ENCODE measurements at regions not wholly inside any gene's neighbourhood (a gene's known extent, or its start where the extent isn't known, plus 50 kb on each side); places are given as distances from the start of the nearest gene placed in this dataset.

DNA sequence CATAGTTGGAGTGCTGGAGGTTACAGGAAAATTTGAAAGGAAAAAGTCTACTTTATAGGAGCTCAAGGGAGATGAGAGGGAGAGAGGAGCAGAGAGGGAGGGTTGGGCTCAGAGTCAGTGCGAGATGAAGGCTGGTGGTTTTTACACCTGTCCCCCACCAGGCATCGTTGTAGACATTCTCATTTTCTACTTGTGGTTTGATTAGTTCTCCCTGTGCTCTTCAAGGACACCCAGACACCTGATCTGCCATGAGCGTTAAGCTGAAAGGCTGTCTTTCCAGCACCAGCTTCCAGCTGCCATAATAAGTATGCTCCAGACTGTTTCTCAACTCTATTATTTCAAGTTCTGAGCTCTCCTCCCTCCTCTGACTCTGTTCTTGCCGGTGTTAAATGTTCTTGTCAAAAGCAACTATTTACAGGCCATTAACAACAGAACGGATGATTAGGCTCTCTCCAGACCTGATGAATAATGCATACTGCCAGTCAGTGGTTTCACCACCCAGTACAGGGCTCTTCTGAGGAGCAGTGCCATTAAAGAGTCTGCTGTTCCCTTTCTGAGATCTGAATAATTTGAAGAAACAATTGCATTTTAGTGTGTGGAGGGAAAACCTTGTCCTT is 514.6 kb upstream of the MCTP2 start:
- TF ChIP-seq, protein P1, sequence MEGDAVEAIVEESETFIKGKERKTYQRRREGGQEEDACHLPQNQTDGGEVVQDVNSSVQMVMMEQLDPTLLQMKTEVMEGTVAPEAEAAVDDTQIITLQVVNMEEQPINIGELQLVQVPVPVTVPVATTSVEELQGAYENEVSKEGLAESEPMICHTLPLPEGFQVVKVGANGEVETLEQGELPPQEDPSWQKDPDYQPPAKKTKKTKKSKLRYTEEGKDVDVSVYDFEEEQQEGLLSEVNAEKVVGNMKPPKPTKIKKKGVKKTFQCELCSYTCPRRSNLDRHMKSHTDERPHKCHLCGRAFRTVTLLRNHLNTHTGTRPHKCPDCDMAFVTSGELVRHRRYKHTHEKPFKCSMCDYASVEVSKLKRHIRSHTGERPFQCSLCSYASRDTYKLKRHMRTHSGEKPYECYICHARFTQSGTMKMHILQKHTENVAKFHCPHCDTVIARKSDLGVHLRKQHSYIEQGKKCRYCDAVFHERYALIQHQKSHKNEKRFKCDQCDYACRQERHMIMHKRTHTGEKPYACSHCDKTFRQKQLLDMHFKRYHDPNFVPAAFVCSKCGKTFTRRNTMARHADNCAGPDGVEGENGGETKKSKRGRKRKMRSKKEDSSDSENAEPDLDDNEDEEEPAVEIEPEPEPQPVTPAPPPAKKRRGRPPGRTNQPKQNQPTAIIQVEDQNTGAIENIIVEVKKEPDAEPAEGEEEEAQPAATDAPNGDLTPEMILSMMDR (IDR thresholded peaks at IDR 0.05 in 8 of 11, conservative IDR thresholded peaks at IDR 0.05 in 3 of 11), result no peak
- TF ChIP-seq POLR2A (IDR thresholded peaks at IDR 0.05), result no peak
- no peak for TF ChIP-seq POLR2AphosphoS5 (IDR thresholded peaks at IDR 0.05)

Measured in spleen (tissue), 7 donors.